ENCODE measurements at regions not wholly inside any gene's neighbourhood (a gene's known extent, or its start where the extent isn't known, plus 50 kb on each side); places are given as distances from the start of the nearest gene placed in this dataset.

DNA sequence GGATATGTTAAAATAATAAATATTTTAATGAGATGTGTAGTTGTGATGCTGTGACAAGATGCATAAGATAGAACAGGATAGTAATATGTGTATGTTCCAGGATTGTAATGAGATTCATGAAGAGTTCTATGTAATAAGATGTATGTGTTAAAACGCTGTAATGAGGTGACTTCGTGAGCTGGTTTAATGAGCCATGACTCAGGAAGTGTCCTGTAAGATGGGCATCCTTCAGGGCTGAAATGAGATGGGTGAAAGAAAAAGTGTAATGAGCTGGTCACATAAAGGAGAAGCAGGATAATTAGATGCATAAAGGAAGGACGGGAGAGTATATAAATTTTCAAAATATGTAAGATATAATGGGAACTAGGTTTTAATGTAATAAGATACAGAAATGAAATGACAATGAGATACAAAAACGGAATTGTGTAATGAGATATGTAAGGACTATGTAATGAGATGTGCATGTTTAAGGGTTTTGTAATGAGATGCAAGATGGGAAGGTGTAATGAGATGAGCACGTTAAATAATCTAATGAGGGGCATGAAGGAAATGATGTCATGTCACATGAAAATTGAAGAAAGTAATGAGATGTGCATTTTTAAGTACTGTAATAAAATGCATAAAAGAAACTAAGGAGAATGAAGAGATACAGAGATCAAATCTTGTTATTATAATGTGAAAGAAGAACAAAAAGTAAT lies 524.8 kb upstream of the STXBP6 start:
- WGBS (ENCODE audit: extremely low coverage, insufficient read length, low lambda C conversion rate), result 100% methylated on average over 2 of the region's 5 CpGs
- H3K27ac ChIP-seq (ENCODE audit: insufficient read length, low read depth, low read length), result no peak overlapping the region
- H3T11ph ChIP-seq (ENCODE audit: low read length), result no peak overlapping the region

More for the DNA sequence above, 524.8 kb upstream of the STXBP6 start:
- H3K36me3 Mint-ChIP-seq (ENCODE audit: insufficient read depth in 1 of 3, low read depth in 3 of 3), result no peaks in the 10 kb centered on the region
- no peaks in the 10 kb centered on the region for H3K23me2 ChIP-seq (ENCODE audit: insufficient read length, low read depth, low read length, poor library complexity, severe bottlenecking)
- peaks cover 4% of the 10 kb centered on the region for H3K4me1 ChIP-seq (ENCODE audit: insufficient read depth, low read length)
- no peak overlapping the region for H4K5ac ChIP-seq (ENCODE audit: insufficient read length, low read depth, low read length)
- no peak overlapping the region for H2BK5ac ChIP-seq (ENCODE audit: insufficient read length, low read length)
- no peaks in the 10 kb centered on the region for H3K27me3 Mint-ChIP-seq (ENCODE audit: low read depth)
- H3K23ac ChIP-seq (ENCODE audit: insufficient read length, low read depth, low read length), result no peak overlapping the region
- no peaks in the 10 kb centered on the region for H3K79me2 ChIP-seq (ENCODE audit: insufficient read depth, low read length)
- no peak overlapping the region for H2BK120ac ChIP-seq (ENCODE audit: low read depth, low read length, poor library complexity, severe bottlenecking)
- H3K4me1 Mint-ChIP-seq, result peaks cover 18 to 19% of the 10 kb centered on the region in 2 experiments
- H3K56ac ChIP-seq (ENCODE audit: insufficient read length, low read depth, low read length), result no peak overlapping the region
- H4K91ac ChIP-seq (ENCODE audit: insufficient read length, low read depth, low read length), result no peak overlapping the region
- H3K18ac ChIP-seq (ENCODE audit: insufficient read length, low read depth, low read length), result no peak overlapping the region
- no peak overlapping the region for H3K9ac ChIP-seq (ENCODE audit: extremely low read depth, insufficient read length, low read length)
- no peaks in the 10 kb centered on the region for H3K9me3 ChIP-seq (ENCODE audit: control insufficient read depth, low read depth, low read length)
- H3K14ac ChIP-seq (ENCODE audit: insufficient read depth, low read length), result no peak overlapping the region
- no peaks in the 10 kb centered on the region; a peak in 1 of 5 replicates for H3K9me3 Mint-ChIP-seq
- H3K4me2 ChIP-seq (ENCODE audit: insufficient read depth, insufficient read length, low read length), result no peak overlapping the region
- no peak overlapping the region for H4K8ac ChIP-seq (replicated peaks; ENCODE audit: insufficient read length, low read depth, low read length)
- no peak overlapping the region for H2BK20ac ChIP-seq (ENCODE audit: low read depth, low read length, poor library complexity, severe bottlenecking)
- no peak overlapping the region; a peak in 2 of 7 replicates for H3K27ac Mint-ChIP-seq
- no peak overlapping the region for H2AFZ ChIP-seq (ENCODE audit: low read length)
- no peak overlapping the region for H3K4me3 Mint-ChIP-seq
- no peaks in the 10 kb centered on the region for H3K79me1 ChIP-seq (ENCODE audit: insufficient read depth, low read depth, low read length, poor library complexity, severe bottlenecking)
- no peaks in the 10 kb centered on the region for H4K20me1 ChIP-seq (ENCODE audit: control insufficient read depth, insufficient read depth, insufficient read length)
- no peak overlapping the region for H3K4ac ChIP-seq (ENCODE audit: low read depth, low read length)
- H2AK5ac ChIP-seq (ENCODE audit: insufficient read length, low read length), result no peak overlapping the region
- no peak overlapping the region for H2BK15ac ChIP-seq (ENCODE audit: low read depth, low read length)
- no peak overlapping the region for H2BK12ac ChIP-seq (ENCODE audit: insufficient read length, low read depth, low read length)
- no peaks in the 10 kb centered on the region for H3K27me3 ChIP-seq (ENCODE audit: insufficient read depth, low read length)
- TF ChIP-seq, protein P1, sequence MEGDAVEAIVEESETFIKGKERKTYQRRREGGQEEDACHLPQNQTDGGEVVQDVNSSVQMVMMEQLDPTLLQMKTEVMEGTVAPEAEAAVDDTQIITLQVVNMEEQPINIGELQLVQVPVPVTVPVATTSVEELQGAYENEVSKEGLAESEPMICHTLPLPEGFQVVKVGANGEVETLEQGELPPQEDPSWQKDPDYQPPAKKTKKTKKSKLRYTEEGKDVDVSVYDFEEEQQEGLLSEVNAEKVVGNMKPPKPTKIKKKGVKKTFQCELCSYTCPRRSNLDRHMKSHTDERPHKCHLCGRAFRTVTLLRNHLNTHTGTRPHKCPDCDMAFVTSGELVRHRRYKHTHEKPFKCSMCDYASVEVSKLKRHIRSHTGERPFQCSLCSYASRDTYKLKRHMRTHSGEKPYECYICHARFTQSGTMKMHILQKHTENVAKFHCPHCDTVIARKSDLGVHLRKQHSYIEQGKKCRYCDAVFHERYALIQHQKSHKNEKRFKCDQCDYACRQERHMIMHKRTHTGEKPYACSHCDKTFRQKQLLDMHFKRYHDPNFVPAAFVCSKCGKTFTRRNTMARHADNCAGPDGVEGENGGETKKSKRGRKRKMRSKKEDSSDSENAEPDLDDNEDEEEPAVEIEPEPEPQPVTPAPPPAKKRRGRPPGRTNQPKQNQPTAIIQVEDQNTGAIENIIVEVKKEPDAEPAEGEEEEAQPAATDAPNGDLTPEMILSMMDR (conservative IDR thresholded peaks at IDR 0.05), result no peak
- DNase-seq, result no peak
